A673 (cell line): ENCODE measurements at regions not wholly inside any gene's neighbourhood (a gene's known extent, or its start where the extent isn't known, plus 50 kb on each side); places are given as distances from the start of the nearest gene placed in this dataset.

Experiments
- BruUV-seq: library from RNA; stranded (reverse); fragments of 400-500 nt; replicated peaks from 2 replicates; lab custom pipeline; 2021; lab: Mats Ljungman, UMichigan
- CTCF ChIA-PET: fragments of 300-600 bp; sonication (Branson Sonifier 250); formaldehyde crosslinking; loops from one replicate; lab custom pipeline; 2022; ENCODE audit warnings: antibody characterized with exemption; lab: Charles Lee
- POLR2A ChIA-PET: fragments of 300-600 bp; sonication (Branson Sonifier 250); formaldehyde crosslinking; loops from one replicate; lab custom pipeline; 2022; ENCODE audit warnings: antibody characterized with exemption; ENCODE audit not compliant: low non-redundant PET; lab: Charles Lee
- DNase-seq: peaks from one replicate; pipeline ENCODE4 v3.0.0-alpha.2; 2015; ENCODE audit warnings: low spot score
- H3K27ac ChIP-seq: fragments of 200-600 bp; sonication (generic); 2 replicates; pipeline ENCODE4 v1.5.1; 2016; ENCODE audit warnings: mixed run types, low read depth, mild to moderate bottlenecking, mixed read lengths, antibody characterized with exemption, low read length; ENCODE audit not compliant: poor library complexity, severe bottlenecking
- H3K27me3 ChIP-seq: fragments of 200-600 bp; sonication (generic); replicated peaks from 2 replicates; pipeline ENCODE4 v1.6.1; 2017; ENCODE audit warnings: mixed run types, low read depth, mild to moderate bottlenecking, mixed read lengths, antibody characterized with exemption, low read length; ENCODE audit not compliant: insufficient read depth, poor library complexity
- H3K36me3 ChIP-seq: fragments of 200-600 bp; sonication (generic); 2 replicates; pipeline ENCODE4 v1.6.1; 2016; ENCODE audit warnings: mixed run types, mild to moderate bottlenecking, mixed read lengths, antibody characterized with exemption, low read length; ENCODE audit not compliant: insufficient read depth, poor library complexity, severe bottlenecking
- H3K4me1 ChIP-seq: fragments of 200-600 bp; sonication (generic); 2 replicates; pipeline ENCODE4 v1.6.1; 2017; ENCODE audit warnings: mixed run types, mild to moderate bottlenecking, mixed read lengths, antibody characterized with exemption, low read length; ENCODE audit not compliant: insufficient read depth, poor library complexity, severe bottlenecking
- H3K4me3 ChIP-seq: fragments of 200-600 bp; sonication (generic); 2 replicates; pipeline ENCODE4 v1.5.1; 2016; ENCODE audit warnings: low read depth, mixed run types, mild to moderate bottlenecking, mixed read lengths, low read length; ENCODE audit not compliant: poor library complexity, severe bottlenecking
- H3K9me3 ChIP-seq: fragments of 200-600 bp; sonication (generic); 2 replicates; pipeline ENCODE4 v1.6.1; 2016; ENCODE audit warnings: mixed run types, low read depth, mild to moderate bottlenecking, mixed read lengths, antibody characterized with exemption, low read length; ENCODE audit not compliant: poor library complexity, severe bottlenecking
- EZH2 ChIP-seq: fragments of 200-600 bp; sonication (generic); IDR thresholded peaks from 2 replicates; pipeline ENCODE4 v1.6.1; 2017; ENCODE audit warnings: borderline replicate concordance, low read depth, mild to moderate bottlenecking, mixed read lengths, antibody characterized with exemption, low read length; ENCODE audit not compliant: poor library complexity, severe bottlenecking
- intact Hi-C: fragments of 100-400 bp; cut with micrococcal nuclease; formaldehyde crosslinking; loops from one replicate; pipeline ENCODE4 v1.10.0; 2022; ENCODE audit not compliant: unreplicated experiment
- TF ChIP-seq, protein P1 (sequence below): fragments of 300-800, 200-600 bp; sonication (generic); conservative IDR thresholded peaks from 2 replicates; pipeline ENCODE4 v1.5.1; 2017; ENCODE audit warnings: low read depth, mild to moderate bottlenecking, antibody characterized with exemption, low read length, moderate library complexity, mixed read lengths

DNA sequence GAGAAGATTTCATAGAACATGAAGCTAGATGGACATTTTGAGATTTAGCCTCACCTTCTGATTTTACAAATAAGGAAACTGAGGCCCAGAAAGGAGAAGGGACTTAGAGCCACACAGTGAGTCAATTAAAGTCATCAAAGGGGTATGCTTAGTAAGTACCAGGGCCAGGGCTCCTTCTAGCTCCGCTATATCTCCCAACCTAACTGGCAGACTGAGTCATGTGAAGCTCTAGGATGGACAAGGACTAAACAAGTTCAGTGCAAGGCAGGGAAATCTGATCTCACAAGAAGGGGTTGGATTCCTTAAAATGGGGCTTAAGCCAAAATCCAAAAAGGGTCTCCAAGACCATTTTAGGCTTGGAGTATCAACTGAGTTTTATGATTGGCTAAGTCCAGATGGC, 215.8 kb downstream of the PHLDA1 start:
- H3K4me3 ChIP-seq: no peak overlapping the region
- H3K36me3 ChIP-seq: no peaks in the 10 kb centered on the region
- no peak for DNase-seq
- CTCF ChIA-PET: no interaction called here
- peaks cover 12% of the 10 kb centered on the region for H3K4me1 ChIP-seq
- TF ChIP-seq, protein P1, sequence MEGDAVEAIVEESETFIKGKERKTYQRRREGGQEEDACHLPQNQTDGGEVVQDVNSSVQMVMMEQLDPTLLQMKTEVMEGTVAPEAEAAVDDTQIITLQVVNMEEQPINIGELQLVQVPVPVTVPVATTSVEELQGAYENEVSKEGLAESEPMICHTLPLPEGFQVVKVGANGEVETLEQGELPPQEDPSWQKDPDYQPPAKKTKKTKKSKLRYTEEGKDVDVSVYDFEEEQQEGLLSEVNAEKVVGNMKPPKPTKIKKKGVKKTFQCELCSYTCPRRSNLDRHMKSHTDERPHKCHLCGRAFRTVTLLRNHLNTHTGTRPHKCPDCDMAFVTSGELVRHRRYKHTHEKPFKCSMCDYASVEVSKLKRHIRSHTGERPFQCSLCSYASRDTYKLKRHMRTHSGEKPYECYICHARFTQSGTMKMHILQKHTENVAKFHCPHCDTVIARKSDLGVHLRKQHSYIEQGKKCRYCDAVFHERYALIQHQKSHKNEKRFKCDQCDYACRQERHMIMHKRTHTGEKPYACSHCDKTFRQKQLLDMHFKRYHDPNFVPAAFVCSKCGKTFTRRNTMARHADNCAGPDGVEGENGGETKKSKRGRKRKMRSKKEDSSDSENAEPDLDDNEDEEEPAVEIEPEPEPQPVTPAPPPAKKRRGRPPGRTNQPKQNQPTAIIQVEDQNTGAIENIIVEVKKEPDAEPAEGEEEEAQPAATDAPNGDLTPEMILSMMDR: no peak
- TF ChIP-seq EZH2: no peak
- no peaks in the 10 kb centered on the region for H3K9me3 ChIP-seq
- H3K27ac ChIP-seq: no peak overlapping the region
- POLR2A ChIA-PET: interaction anchor here (0.7 kb wide), 1 partner anchor 30 kb away, joined by 3 read pairs; no protein-coding TSS in a partner anchor
- no peaks in the 10 kb centered on the region for H3K27me3 ChIP-seq
- intact Hi-C loops: no loop called here
- BruUV-seq: no TSS peak

DNA sequence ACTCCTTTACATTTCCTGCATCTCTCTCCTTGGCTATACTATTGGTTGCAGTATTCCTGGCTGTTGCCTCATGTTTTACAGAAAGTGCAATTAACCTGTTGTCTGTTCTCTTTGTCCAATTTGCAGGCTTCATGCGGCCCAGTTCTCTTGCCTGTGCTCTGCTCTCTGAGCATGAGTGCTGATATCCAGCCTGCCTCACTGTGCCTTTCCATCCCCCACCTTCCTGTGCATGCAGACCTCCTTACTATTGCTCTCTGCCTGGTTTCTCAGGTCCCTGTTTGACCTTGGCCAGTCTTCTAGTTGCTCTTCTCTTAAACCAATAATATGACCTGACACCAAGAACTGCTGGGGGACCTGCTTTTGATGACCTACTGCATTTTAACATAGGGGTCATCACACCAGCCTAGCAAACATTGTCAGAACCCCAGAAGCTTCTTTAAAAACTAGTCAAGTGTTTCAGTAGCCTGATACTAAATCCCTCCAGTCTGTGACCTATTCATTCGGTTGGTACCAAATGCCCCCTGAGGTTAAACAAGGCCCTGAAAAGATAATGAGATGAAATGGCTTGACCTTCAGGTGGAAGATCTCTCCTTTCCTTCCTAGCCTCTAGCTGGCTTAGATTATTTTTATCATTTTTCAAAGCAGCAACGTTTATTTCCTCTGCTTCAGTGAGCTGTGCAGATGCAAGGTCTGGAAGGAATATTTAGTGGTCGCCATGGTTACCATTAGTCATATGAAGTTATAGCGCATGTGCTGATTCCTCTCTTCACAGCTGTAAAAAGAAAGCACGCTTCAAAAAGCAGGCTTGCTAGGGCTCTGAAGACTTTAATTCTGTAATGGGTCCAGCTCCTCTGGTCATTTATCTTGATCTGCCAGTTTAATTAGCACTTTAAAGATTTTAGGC, 216.5 kb downstream of the PHLDA1 start:
- Histone ChIP-seq H3K4me3 (no peak overlapping the region), H3K27ac (no peak overlapping the region), H3K36me3 (no peaks in the 10 kb centered on the region), H3K27me3 (no peaks in the 10 kb centered on the region), H3K9me3 (no peaks in the 10 kb centered on the region), H3K4me1 (peaks cover 12% of the 10 kb centered on the region)
- intact Hi-C loops: no loop called here
- no TSS peak for BruUV-seq
- peak; percentile 73 for DNase-seq
- ChIA-PET POLR2A (interaction anchor here (0.7 kb wide), 1 partner anchor 29 kb away, joined by 3 read pairs; no protein-coding TSS in a partner anchor), CTCF (no interaction called here)
- TF ChIP-seq, protein P1: no peak
- no peak for TF ChIP-seq EZH2

DNA sequence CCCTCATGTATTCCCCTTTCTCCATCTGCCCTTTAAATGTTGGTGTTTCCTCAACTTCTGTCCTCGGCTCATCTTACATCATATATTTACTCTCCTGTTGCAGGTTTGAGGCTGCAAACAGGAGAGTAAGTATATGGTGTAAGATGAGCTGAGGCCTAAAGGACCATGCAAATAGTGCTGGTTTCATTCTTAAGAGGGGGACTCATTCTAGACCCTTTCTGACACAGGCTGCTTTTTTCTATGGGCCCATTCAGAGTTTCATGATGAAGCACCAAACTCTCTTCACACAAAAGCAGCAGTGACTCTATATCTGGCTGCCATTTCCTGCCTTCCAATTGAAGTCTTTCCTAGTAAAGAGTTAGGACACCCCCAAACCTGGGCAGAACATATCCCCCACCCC, 218.5 kb downstream of the PHLDA1 start:
- H3K4me3 ChIP-seq: no peak overlapping the region
- TF ChIP-seq, protein P1: no peak
- TF ChIP-seq EZH2: no peak
- peaks cover 12% of the 10 kb centered on the region for H3K4me1 ChIP-seq
- no peaks in the 10 kb centered on the region for H3K36me3 ChIP-seq
- CTCF ChIA-PET: no interaction called here
- BruUV-seq: no TSS peak
- H3K27ac ChIP-seq: no peak overlapping the region
- intact Hi-C loops: no loop called here
- DNase-seq: no peak
- H3K9me3 ChIP-seq: no peaks in the 10 kb centered on the region
- no peaks in the 10 kb centered on the region for H3K27me3 ChIP-seq
- POLR2A ChIA-PET: no interaction called here
